Activated CD4-positive, alpha-beta T cell treated with anti-CD3 and anti-CD28 coated beads, Interleukin-2, amount 10 ng/mL, durations not matched to agents 24 days and 14 days (primary cell): ENCODE measurements at regions not wholly inside any gene's neighbourhood (a gene's known extent, or its start where the extent isn't known, plus 50 kb on each side); places are given as distances from the start of the nearest gene placed in this dataset.

Source experiments
- DNase-seq: peaks from one replicate; pipeline ENCODE4 v3.0.0; 2022
- H3K27ac Mint-ChIP-seq: one replicate; pipeline ENCODE4 v1.8.0; 2022; ENCODE audit warnings: mild to moderate bottlenecking, mixed read lengths
- H3K27me3 Mint-ChIP-seq: one replicate; pipeline ENCODE4 v1.8.0; 2022; ENCODE audit warnings: mixed read lengths
- H3K36me3 Mint-ChIP-seq: one replicate; pipeline ENCODE4 v1.8.0; 2022; ENCODE audit warnings: low read depth, mild to moderate bottlenecking, mixed read lengths
- H3K4me1 Mint-ChIP-seq: one replicate; pipeline ENCODE4 v1.8.0; 2021; ENCODE audit warnings: mixed read lengths
- H3K4me3 Mint-ChIP-seq: one replicate; pipeline ENCODE4 v1.8.0; 2022; ENCODE audit warnings: mild to moderate bottlenecking, moderate library complexity, mixed read lengths
- H3K9me3 Mint-ChIP-seq: one replicate; pipeline ENCODE4 v1.8.0; 2021; ENCODE audit warnings: mixed read lengths
- intact Hi-C: fragments of 100-400 bp; cut with micrococcal nuclease; formaldehyde crosslinking; loops from one replicate; pipeline ENCODE4 v1.15.1; 2023

GRCh38 chr10:110408203-110408871, 89.4 kb upstream of the DUSP5 start:
- intact Hi-C loops = loop anchor here (2.0 kb wide), 1 partner anchor 14 kb away; no protein-coding TSS in a partner anchor
- Mint-ChIP-seq H3K4me1 (peaks cover 48% of the 10 kb centered on the region), H3K36me3 (no peaks in the 10 kb centered on the region), H3K27me3 (peaks cover 6% of the 10 kb centered on the region), H3K9me3 (no peaks in the 10 kb centered on the region), H3K4me3 (no peak overlapping the region), H3K27ac (peak overlapping the region; percentile 8)
- no peak for DNase-seq

- Mint-ChIP-seq H3K36me3 (peaks cover 3% of the 10 kb centered on the region), H3K9me3 (no peaks in the 10 kb centered on the region), H3K27ac (peak overlapping the region; percentile 8), H3K4me1 (peaks cover 54% of the 10 kb centered on the region), H3K4me3 (no peak overlapping the region), H3K27me3 (peaks cover 6% of the 10 kb centered on the region)
- no peak for DNase-seq
- intact Hi-C loops = loop anchor here (2.0 kb wide), 1 partner anchor 14 kb away; no protein-coding TSS in a partner anchor
Observed at GRCh38 chr10:110408943-110409342, 88.8 kb upstream of the DUSP5 start.

GRCh38 chr10:110409488-110409887, 88.2 kb upstream of the DUSP5 start:
- H3K4me3 Mint-ChIP-seq = no peak overlapping the region
- DNase-seq = no peak
- peaks cover 3% of the 10 kb centered on the region for H3K36me3 Mint-ChIP-seq
- intact Hi-C loops = loop anchor here (2.0 kb wide), 1 partner anchor 15 kb away; no protein-coding TSS in a partner anchor
- H3K27ac Mint-ChIP-seq = peak overlapping the region; percentile 30
- H3K9me3 Mint-ChIP-seq = no peaks in the 10 kb centered on the region
- peaks cover 60% of the 10 kb centered on the region for H3K4me1 Mint-ChIP-seq
- H3K27me3 Mint-ChIP-seq = peaks cover 6% of the 10 kb centered on the region

- Mint-ChIP-seq H3K27me3 (peaks cover 6% of the 10 kb centered on the region), H3K9me3 (no peaks in the 10 kb centered on the region), H3K27ac (peak overlapping the region; percentile 26), H3K4me3 (no peak overlapping the region), H3K36me3 (peaks cover 3% of the 10 kb centered on the region), H3K4me1 (peaks cover 61% of the 10 kb centered on the region)
- no peak for DNase-seq
- intact Hi-C loops = loop anchor here (2.0 to 5.0 kb wide), 2 partner anchors 15 to 198 kb away; no protein-coding TSS in a partner anchor
Observed at GRCh38 chr10:110409926-110410325, 87.8 kb upstream of the DUSP5 start.

GRCh38 chr10:110410329-110411046, 87.2 kb upstream of the DUSP5 start:
- no peak for DNase-seq
- peaks cover 6% of the 10 kb centered on the region for H3K27me3 Mint-ChIP-seq
- no peaks in the 10 kb centered on the region for H3K9me3 Mint-ChIP-seq
- intact Hi-C loops = loop anchor here (5.0 kb wide), 1 partner anchor 198 kb away; no protein-coding TSS in a partner anchor
- H3K4me1 Mint-ChIP-seq = peaks cover 66% of the 10 kb centered on the region
- H3K27ac Mint-ChIP-seq = peak overlapping the region; percentile 26
- H3K4me3 Mint-ChIP-seq = no peak overlapping the region
- H3K36me3 Mint-ChIP-seq = peaks cover 3% of the 10 kb centered on the region

DNA sequence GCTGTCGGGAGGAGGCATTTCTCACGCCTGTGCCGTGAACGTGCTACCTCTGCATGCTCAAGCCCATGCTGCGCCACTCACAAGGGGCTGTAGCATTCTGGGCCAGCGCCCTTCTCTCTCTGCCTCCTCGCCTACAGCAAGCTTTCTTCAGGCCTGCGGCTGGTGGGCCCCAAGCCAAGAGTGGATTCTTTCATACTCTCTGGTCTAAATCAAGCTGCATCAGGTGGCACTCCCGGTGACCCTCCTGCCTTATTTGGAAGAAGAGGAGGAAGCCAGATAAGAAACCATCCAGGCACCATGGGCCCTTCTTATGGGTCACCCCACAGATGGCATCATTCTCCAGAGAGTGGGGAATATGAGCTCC, 86.7 kb upstream of the DUSP5 start:
- peak overlapping the region; percentile 35 for H3K27ac Mint-ChIP-seq
- H3K27me3 Mint-ChIP-seq = peaks cover 6% of the 10 kb centered on the region
- DNase-seq = no peak
- intact Hi-C loops = loop anchor here (5.0 kb wide), 1 partner anchor 199 kb away; no protein-coding TSS in a partner anchor
- H3K36me3 Mint-ChIP-seq = peaks cover 3% of the 10 kb centered on the region
- no peaks in the 10 kb centered on the region for H3K9me3 Mint-ChIP-seq
- H3K4me3 Mint-ChIP-seq = no peak overlapping the region
- H3K4me1 Mint-ChIP-seq = peaks cover 71% of the 10 kb centered on the region

- H3K27ac Mint-ChIP-seq = peak overlapping the region; percentile 94
- peaks cover 3% of the 10 kb centered on the region for H3K36me3 Mint-ChIP-seq
- H3K4me3 Mint-ChIP-seq = peak overlapping the region; percentile 54
- intact Hi-C loops = loop anchor here (5.0 kb wide), 1 partner anchor 201 kb away; no protein-coding TSS in a partner anchor
- no peaks in the 10 kb centered on the region for H3K9me3 Mint-ChIP-seq
- no peaks in the 10 kb centered on the region for H3K27me3 Mint-ChIP-seq
- H3K4me1 Mint-ChIP-seq = peaks cover 69% of the 10 kb centered on the region
- DNase-seq = peak; percentile 69
Observed at GRCh38 chr10:110413049-110413783, 84.5 kb upstream of the DUSP5 start.

- no peak for DNase-seq
- Mint-ChIP-seq H3K4me1 (peaks cover 63% of the 10 kb centered on the region), H3K27me3 (no peaks in the 10 kb centered on the region), H3K4me3 (peak overlapping the region; percentile 54), H3K27ac (peak overlapping the region; percentile 94), H3K36me3 (peaks cover 3% of the 10 kb centered on the region), H3K9me3 (no peaks in the 10 kb centered on the region)
- intact Hi-C loops = loop anchor here (1.0 to 5.0 kb wide), 9 partner anchors 12 to 202 kb away; partner anchors contain the start of gene DUSP5
Observed at GRCh38 chr10:110413903-110414547, 83.7 kb upstream of the DUSP5 start.

DNA sequence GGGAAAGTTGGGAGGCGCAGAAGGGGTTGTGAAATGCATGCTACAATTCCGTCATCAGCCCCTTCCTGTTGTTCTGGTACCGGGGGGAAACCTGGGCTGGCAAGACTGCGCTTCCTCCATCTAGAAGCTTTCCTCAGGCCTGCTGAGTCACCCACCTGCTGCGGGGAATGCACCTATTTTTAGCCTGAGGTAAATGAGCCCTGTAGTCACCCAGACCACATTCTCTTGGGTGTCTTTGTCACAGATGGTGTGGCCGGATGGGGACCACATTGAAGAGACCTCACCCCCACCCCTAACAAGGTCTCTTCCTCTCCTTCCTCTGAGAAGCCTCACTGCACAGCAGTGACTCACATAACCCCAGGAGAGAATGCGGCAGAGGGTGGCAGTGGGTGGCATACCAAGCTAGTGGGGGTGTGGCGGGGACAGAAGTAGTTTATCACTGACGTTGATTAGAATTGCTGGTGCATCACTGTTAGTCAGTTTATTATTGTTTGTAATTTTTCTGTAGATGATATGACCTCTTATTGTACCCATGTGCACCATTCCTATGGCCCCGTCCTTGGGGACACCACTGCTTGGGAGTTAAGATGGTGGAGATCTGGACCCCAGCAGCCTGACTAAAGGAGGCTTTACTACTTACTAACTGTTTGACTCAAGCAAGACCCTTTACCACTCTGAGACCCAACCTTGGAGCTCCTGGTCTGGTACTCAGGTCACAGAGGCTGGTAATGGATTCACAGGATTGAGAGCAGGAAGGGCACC, 83.0 kb upstream of the DUSP5 start:
- intact Hi-C loops = loop anchor here (1.0 to 5.0 kb wide), 9 partner anchors 12 to 202 kb away; partner anchors contain the start of gene DUSP5
- Mint-ChIP-seq H3K27ac (peak overlapping the region; percentile 94), H3K36me3 (peaks cover 3% of the 10 kb centered on the region), H3K4me1 (peaks cover 62% of the 10 kb centered on the region), H3K4me3 (peak overlapping the region; percentile 39), H3K27me3 (no peaks in the 10 kb centered on the region), H3K9me3 (no peaks in the 10 kb centered on the region)
- peak; percentile 95 for DNase-seq

GRCh38 chr10:110415809-110416208, 81.9 kb upstream of the DUSP5 start:
- no peak for DNase-seq
- peaks cover 64% of the 10 kb centered on the region for H3K4me1 Mint-ChIP-seq
- H3K27ac Mint-ChIP-seq = peak overlapping the region; percentile 49
- no peaks in the 10 kb centered on the region for H3K27me3 Mint-ChIP-seq
- H3K9me3 Mint-ChIP-seq = no peaks in the 10 kb centered on the region
- H3K4me3 Mint-ChIP-seq = no peak overlapping the region
- peaks cover 3% of the 10 kb centered on the region for H3K36me3 Mint-ChIP-seq
- intact Hi-C loops = loop anchor here (2.0 kb wide), 3 partner anchors 27 to 105 kb away; no protein-coding TSS in a partner anchor

GRCh38 chr10:110416776-110417711, 80.7 kb upstream of the DUSP5 start:
- intact Hi-C loops = no loop called here
- Mint-ChIP-seq H3K4me1 (peaks cover 71% of the 10 kb centered on the region), H3K9me3 (no peaks in the 10 kb centered on the region), H3K27ac (peak overlapping the region; percentile 42), H3K27me3 (no peaks in the 10 kb centered on the region), H3K36me3 (peaks cover 3% of the 10 kb centered on the region), H3K4me3 (no peak overlapping the region)
- DNase-seq = no peak

GRCh38 chr10:110418218-110418617, 79.5 kb upstream of the DUSP5 start:
- H3K27me3 Mint-ChIP-seq = no peaks in the 10 kb centered on the region
- H3K9me3 Mint-ChIP-seq = no peaks in the 10 kb centered on the region
- H3K27ac Mint-ChIP-seq = no peak overlapping the region
- peaks cover 68% of the 10 kb centered on the region for H3K4me1 Mint-ChIP-seq
- no peak for DNase-seq
- H3K4me3 Mint-ChIP-seq = no peak overlapping the region
- peaks cover 3% of the 10 kb centered on the region for H3K36me3 Mint-ChIP-seq
- intact Hi-C loops = no loop called here
